ENCODE measurements at regions not wholly inside any gene's neighbourhood (a gene's known extent, or its start where the extent isn't known, plus 50 kb on each side); places are given as distances from the start of the nearest gene placed in this dataset.

DNA sequence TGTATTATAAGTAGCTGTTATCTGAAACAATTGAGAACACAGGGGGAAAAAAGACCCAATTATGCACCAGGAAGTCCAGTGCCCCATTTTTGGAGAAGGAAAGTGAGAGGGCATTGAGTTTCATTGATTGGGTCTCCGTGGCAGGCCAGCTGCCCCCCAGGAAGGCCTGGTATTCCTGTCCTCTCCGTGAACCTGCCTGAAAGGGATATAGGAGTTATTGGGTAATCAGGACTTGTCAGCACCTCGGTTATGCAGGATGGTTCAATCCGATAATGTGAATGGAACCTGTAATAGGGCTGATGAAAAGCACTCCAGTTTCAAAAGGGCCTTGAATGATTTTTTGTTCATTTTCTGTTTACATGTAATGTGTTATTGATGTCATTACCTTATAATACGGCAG is 122.0 kb upstream of the RARB start:
- TF ChIP-seq CTCF (IDR thresholded peaks at IDR 0.05) (no peak), POLR2A (IDR thresholded peaks at IDR 0.05) (no peak)
